HEK293 (cell line): ENCODE measurements at regions not wholly inside any gene's neighbourhood (a gene's known extent, or its start where the extent isn't known, plus 50 kb on each side); places are given as distances from the start of the nearest gene placed in this dataset.

Source experiments
- CTCF ChIA-PET: fragments of 350-600 bp; formaldehyde crosslinking; extraction: SDS; loops from one replicate; lab custom pipeline; 2021; ENCODE audit warnings: antibody characterized with exemption; lab: Yijun Ruan, JAX
- POLR2A ChIA-PET: fragments of 300-600 bp; formaldehyde crosslinking; extraction: SDS; loops from one replicate; lab custom pipeline; 2020; ENCODE audit warnings: antibody characterized with exemption, inconsistent platforms; lab: Yijun Ruan, JAX
- H3K27ac ChIP-seq: fragments of 200-500 bp; sonication (Bioruptor generic); 2 replicates; pipeline ENCODE4 v1.5.1; 2014; ENCODE audit warnings: low read depth, low read length, control low read depth, inconsistent platforms; ENCODE audit errors: extremely low read depth
- H3K36me3 ChIP-seq, 2 experiments: fragments of 200-500 bp in 1 of 2; sonication (Bioruptor generic) in 1 of 2; 1 replicate in 1 of 2; 2 replicates in 1 of 2; pipeline ENCODE4 v1.5.1; 2014 to 2017; ENCODE audit warnings: inconsistent platforms in 2 of 2, low read length in 2 of 2; ENCODE audit not compliant: control insufficient read depth in 2 of 2, insufficient read depth in 1 of 2
- H3K4me1 ChIP-seq: fragments of 200-500 bp; sonication (Bioruptor generic); 2 replicates; pipeline ENCODE4 v1.5.1; 2014; ENCODE audit warnings: mild to moderate bottlenecking, low read length, inconsistent platforms; ENCODE audit not compliant: control insufficient read depth, insufficient read depth
- H3K4me3 ChIP-seq: 2 replicates; pipeline ENCODE4 v1.5.1; 2011; ENCODE audit warnings: low read depth, mild to moderate bottlenecking, control low read depth, low read length, moderate library complexity
- H3K9me3 ChIP-seq: fragments of 200-500 bp; sonication (Bioruptor generic); 2 replicates; pipeline ENCODE4 v1.5.1; 2014; ENCODE audit warnings: low read depth, low read length, inconsistent platforms; ENCODE audit not compliant: control insufficient read depth, insufficient read depth
- GFI1B ChIP-seq: fragments of 450-650 bp; formaldehyde crosslinking; IDR thresholded peaks from 2 replicates; pipeline ENCODE4 v1.5.1; 2016; ENCODE audit warnings: missing biosample characterization, missing genetic modification characterization
- SCRT1 ChIP-seq: fragments of 450-650 bp; formaldehyde crosslinking; IDR thresholded peaks from 2 replicates; pipeline ENCODE4 v1.5.1; 2016; ENCODE audit warnings: missing biosample characterization, missing genetic modification characterization, borderline replicate concordance
- SETDB1 ChIP-seq: IDR thresholded peaks from one replicate; pipeline ENCODE4 v1.6.1; 2017; ENCODE audit warnings: mild to moderate bottlenecking, low read length, moderate library complexity, mixed read lengths; ENCODE audit not compliant: insufficient read length
- YY1 ChIP-seq: fragments of 450-650 bp; formaldehyde crosslinking; IDR thresholded peaks from 2 replicates; pipeline ENCODE4 v1.5.1; 2018; ENCODE audit warnings: missing biosample characterization, missing genetic modification characterization
- ZFHX2 ChIP-seq: fragments of 450-650 bp; formaldehyde crosslinking; conservative IDR thresholded peaks from 2 replicates; pipeline ENCODE4 v1.5.1; 2016; ENCODE audit warnings: missing biosample characterization, missing genetic modification characterization
- ZNF121 ChIP-seq: fragments of 450-650 bp; formaldehyde crosslinking; IDR thresholded peaks from 2 replicates; pipeline ENCODE4 v1.5.1; 2016; ENCODE audit warnings: missing biosample characterization, missing genetic modification characterization
- ZNF23 ChIP-seq: fragments of 450-650 bp; formaldehyde crosslinking; IDR thresholded peaks from 2 replicates; pipeline ENCODE4 v1.5.1; 2016; ENCODE audit warnings: missing biosample characterization, missing genetic modification characterization, borderline replicate concordance
- ZNF266 ChIP-seq: fragments of 450-650 bp; formaldehyde crosslinking; IDR thresholded peaks from 2 replicates; pipeline ENCODE4 v1.5.1; 2016; ENCODE audit warnings: missing biosample characterization, missing genetic modification characterization, low read depth
- ZNF311 ChIP-seq: fragments of 450-650 bp; formaldehyde crosslinking; IDR thresholded peaks from 2 replicates; pipeline ENCODE4 v1.5.1; 2017; ENCODE audit warnings: missing biosample characterization, missing genetic modification characterization, borderline replicate concordance
- ZNF423 ChIP-seq: fragments of 450-650 bp; formaldehyde crosslinking; IDR thresholded peaks from 2 replicates; pipeline ENCODE4 v1.5.1; 2016; ENCODE audit warnings: missing biosample characterization, missing genetic modification characterization
- ZNF529 ChIP-seq: fragments of 450-650 bp; formaldehyde crosslinking; IDR thresholded peaks from 2 replicates; pipeline ENCODE4 v1.5.1; 2017; ENCODE audit warnings: missing genetic modification characterization, missing biosample characterization; ENCODE audit not compliant: insufficient replicate concordance
- ZNF548 ChIP-seq: fragments of 450-650 bp; formaldehyde crosslinking; IDR thresholded peaks from 2 replicates; pipeline ENCODE4 v1.5.1; 2016; ENCODE audit warnings: missing biosample characterization, missing genetic modification characterization
- ZNF585B ChIP-seq: fragments of 450-650 bp; formaldehyde crosslinking; IDR thresholded peaks from 2 replicates; pipeline ENCODE4 v1.5.1; 2016; ENCODE audit warnings: missing biosample characterization, missing genetic modification characterization
- ZNF626 ChIP-seq: fragments of 450-650 bp; sonication (Bioruptor Pico); formaldehyde crosslinking; IDR thresholded peaks from 2 replicates; pipeline ENCODE4 v1.5.1; 2018; ENCODE audit warnings: missing biosample characterization, missing genetic modification characterization, inconsistent platforms
- ZNF768 ChIP-seq: fragments of 450-650 bp; formaldehyde crosslinking; IDR thresholded peaks from 2 replicates; pipeline ENCODE4 v1.5.1; 2018; ENCODE audit warnings: missing biosample characterization, mild to moderate bottlenecking, missing genetic modification characterization
- ZNF837 ChIP-seq: fragments of 450-650 bp; formaldehyde crosslinking; IDR thresholded peaks from 2 replicates; pipeline ENCODE4 v1.5.1; 2016; ENCODE audit warnings: missing biosample characterization, missing genetic modification characterization
- TF ChIP-seq, protein P1 (sequence below): fragments of 450-650 bp; formaldehyde crosslinking; IDR thresholded peaks from 2 replicates; pipeline ENCODE4 v1.5.1; 2016; ENCODE audit warnings: missing biosample characterization, missing genetic modification characterization
- TF ChIP-seq, protein P2 (sequence below): fragments of 450-650 bp; formaldehyde crosslinking; IDR thresholded peaks from 2 replicates; pipeline ENCODE4 v1.5.1; 2016; ENCODE audit warnings: missing biosample characterization, missing genetic modification characterization
- TF ChIP-seq, protein P3 (sequence below): fragments of 450-650 bp; formaldehyde crosslinking; IDR thresholded peaks from 2 replicates; pipeline ENCODE4 v1.5.1; 2017; ENCODE audit warnings: missing biosample characterization, missing genetic modification characterization
- TF ChIP-seq, protein P4 (sequence below): fragments of 450-650 bp; formaldehyde crosslinking; IDR thresholded peaks from 2 replicates; pipeline ENCODE4 v1.5.1; 2016; ENCODE audit warnings: missing biosample characterization, missing genetic modification characterization

DNA sequence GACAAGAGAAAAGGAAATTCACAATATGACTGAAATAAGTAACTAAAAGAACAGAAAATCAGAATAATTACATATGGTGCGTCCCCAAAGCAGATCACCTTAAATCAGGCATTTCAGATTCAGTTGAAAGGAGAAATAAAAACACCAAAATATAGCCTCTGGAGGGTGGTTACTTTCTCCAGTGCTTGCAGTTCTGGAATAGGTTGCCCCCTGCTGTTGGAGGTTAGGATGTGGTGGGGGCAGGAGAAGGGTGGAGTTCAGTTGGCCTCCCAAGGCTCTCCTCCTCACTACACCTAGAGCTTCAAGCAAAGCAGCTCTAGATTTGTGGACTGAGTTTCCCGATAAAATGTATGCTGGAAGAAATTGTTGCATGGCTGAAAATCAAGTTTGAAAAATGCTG is 338.2 kb upstream of the TLE4 start (continued):
- TF ChIP-seq YY1 (tag by site-specific recombination) (no peak), ZNF585B (no peak), ZNF23 (tag by site-specific recombination) (no peak)

DNA sequence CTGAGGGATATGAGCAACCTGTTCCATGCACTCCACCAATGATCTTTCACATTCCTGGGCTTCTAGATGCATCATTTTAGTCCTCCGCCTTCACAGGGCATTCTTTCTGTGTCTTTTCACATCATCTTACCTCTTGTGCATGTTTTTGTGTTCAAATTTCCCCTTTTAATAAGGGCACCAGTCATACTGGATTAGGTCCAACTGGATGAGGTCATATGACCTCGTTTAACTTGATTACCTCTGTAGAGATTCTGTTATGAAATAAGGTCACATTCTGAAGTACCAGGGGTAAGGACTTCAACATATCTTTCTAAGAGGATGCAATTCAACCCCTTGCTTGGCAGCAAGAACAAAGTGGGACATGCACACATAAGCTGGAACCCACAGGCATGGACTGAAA is 335.3 kb upstream of the TLE4 start:
- no peak overlapping the region for H3K4me3 ChIP-seq
- no peaks in the 10 kb centered on the region for H3K9me3 ChIP-seq
- H3K36me3 ChIP-seq = no peaks in the 10 kb centered on the region
- POLR2A ChIA-PET = no interaction called here
- H3K4me1 ChIP-seq = no peaks in the 10 kb centered on the region
- TF ChIP-seq ZNF548 (tag by site-specific recombination) = peak; percentile 47; the same call in 1 of the 2 replicates
- TF ChIP-seq, protein P1, sequence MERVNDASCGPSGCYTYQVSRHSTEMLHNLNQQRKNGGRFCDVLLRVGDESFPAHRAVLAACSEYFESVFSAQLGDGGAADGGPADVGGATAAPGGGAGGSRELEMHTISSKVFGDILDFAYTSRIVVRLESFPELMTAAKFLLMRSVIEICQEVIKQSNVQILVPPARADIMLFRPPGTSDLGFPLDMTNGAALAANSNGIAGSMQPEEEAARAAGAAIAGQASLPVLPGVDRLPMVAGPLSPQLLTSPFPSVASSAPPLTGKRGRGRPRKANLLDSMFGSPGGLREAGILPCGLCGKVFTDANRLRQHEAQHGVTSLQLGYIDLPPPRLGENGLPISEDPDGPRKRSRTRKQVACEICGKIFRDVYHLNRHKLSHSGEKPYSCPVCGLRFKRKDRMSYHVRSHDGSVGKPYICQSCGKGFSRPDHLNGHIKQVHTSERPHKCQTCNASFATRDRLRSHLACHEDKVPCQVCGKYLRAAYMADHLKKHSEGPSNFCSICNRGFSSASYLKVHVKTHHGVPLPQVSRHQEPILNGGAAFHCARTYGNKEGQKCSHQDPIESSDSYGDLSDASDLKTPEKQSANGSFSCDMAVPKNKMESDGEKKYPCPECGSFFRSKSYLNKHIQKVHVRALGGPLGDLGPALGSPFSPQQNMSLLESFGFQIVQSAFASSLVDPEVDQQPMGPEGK = no peak
- no peak for TF ChIP-seq SETDB1
- no peak overlapping the region for H3K27ac ChIP-seq
- CTCF ChIA-PET = interaction anchor here (0.6 to 1.3 kb wide), 2 partner anchors 18 to 107 kb away, joined by 3 to 7 read pairs; no protein-coding TSS in a partner anchor

DNA sequence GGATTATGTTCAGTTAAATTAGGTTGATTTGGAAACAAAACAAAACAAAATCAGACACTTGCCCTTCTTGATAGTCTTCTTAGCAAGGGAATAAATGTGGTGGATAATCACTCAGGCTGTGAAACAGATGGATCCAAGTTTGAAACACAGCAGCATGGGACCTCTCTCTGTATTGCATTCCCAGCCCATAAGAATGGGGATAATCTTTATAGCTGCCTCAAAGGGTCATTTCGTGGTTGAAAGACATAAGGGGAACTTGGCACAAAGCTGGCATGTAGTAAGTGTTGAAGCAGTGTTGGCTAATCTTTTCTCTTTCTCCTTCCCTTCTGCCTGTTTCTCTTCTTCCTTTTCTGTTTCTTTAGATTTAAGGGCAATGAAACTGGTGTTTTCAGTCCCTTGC is 333.9 kb upstream of the TLE4 start:
- ChIA-PET POLR2A (no interaction called here), CTCF (no interaction called here)
- no peaks in the 10 kb centered on the region for H3K36me3 ChIP-seq
- H3K4me3 ChIP-seq = no peak overlapping the region
- H3K9me3 ChIP-seq = no peaks in the 10 kb centered on the region
- no peak overlapping the region for H3K27ac ChIP-seq
- no peaks in the 10 kb centered on the region for H3K4me1 ChIP-seq
- TF ChIP-seq GFI1B (tag by site-specific recombination) (no peak), ZNF311 (tag by site-specific recombination) (no peak), SCRT1 (tag by site-specific recombination) (no peak), ZNF626 (no peak), ZNF423 (tag by site-specific recombination) (no peak), ZNF837 (tag by site-specific recombination) (no peak), ZNF121 (tag by site-specific recombination) (no peak), ZFHX2 (tag by site-specific recombination) (no peak), ZNF529 (tag by site-specific recombination) (no peak), ZNF266 (tag by site-specific recombination) (no peak), ZNF768 (tag by site-specific recombination) (no peak)
- TF ChIP-seq, protein P2, sequence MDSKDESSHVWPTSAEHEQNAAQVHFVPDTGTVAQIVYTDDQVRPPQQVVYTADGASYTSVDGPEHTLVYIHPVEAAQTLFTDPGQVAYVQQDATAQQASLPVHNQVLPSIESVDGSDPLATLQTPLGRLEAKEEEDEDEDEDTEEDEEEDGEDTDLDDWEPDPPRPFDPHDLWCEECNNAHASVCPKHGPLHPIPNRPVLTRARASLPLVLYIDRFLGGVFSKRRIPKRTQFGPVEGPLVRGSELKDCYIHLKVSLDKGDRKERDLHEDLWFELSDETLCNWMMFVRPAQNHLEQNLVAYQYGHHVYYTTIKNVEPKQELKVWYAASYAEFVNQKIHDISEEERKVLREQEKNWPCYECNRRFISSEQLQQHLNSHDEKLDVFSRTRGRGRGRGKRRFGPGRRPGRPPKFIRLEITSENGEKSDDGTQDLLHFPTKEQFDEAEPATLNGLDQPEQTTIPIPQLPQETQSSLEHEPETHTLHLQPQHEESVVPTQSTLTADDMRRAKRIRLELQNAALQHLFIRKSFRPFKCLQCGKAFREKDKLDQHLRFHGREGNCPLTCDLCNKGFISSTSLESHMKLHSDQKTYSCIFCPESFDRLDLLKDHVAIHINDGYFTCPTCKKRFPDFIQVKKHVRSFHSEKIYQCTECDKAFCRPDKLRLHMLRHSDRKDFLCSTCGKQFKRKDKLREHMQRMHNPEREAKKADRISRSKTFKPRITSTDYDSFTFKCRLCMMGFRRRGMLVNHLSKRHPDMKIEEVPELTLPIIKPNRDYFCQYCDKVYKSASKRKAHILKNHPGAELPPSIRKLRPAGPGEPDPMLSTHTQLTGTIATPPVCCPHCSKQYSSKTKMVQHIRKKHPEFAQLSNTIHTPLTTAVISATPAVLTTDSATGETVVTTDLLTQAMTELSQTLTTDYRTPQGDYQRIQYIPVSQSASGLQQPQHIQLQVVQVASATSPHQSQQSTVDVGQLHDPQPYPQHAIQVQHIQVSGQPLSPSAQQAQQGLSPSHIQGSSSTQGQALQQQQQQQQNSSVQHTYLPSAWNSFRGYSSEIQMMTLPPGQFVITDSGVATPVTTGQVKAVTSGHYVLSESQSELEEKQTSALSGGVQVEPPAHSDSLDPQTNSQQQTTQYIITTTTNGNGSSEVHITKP (tag by site-specific recombination) = no peak
- TF ChIP-seq, protein P3, sequence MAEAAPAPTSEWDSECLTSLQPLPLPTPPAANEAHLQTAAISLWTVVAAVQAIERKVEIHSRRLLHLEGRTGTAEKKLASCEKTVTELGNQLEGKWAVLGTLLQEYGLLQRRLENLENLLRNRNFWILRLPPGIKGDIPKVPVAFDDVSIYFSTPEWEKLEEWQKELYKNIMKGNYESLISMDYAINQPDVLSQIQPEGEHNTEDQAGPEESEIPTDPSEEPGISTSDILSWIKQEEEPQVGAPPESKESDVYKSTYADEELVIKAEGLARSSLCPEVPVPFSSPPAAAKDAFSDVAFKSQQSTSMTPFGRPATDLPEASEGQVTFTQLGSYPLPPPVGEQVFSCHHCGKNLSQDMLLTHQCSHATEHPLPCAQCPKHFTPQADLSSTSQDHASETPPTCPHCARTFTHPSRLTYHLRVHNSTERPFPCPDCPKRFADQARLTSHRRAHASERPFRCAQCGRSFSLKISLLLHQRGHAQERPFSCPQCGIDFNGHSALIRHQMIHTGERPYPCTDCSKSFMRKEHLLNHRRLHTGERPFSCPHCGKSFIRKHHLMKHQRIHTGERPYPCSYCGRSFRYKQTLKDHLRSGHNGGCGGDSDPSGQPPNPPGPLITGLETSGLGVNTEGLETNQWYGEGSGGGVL = no peak
- TF ChIP-seq, protein P4, sequence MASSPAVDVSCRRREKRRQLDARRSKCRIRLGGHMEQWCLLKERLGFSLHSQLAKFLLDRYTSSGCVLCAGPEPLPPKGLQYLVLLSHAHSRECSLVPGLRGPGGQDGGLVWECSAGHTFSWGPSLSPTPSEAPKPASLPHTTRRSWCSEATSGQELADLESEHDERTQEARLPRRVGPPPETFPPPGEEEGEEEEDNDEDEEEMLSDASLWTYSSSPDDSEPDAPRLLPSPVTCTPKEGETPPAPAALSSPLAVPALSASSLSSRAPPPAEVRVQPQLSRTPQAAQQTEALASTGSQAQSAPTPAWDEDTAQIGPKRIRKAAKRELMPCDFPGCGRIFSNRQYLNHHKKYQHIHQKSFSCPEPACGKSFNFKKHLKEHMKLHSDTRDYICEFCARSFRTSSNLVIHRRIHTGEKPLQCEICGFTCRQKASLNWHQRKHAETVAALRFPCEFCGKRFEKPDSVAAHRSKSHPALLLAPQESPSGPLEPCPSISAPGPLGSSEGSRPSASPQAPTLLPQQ (tag by site-specific recombination) = no peak
